ENCODE measurements at regions not wholly inside any gene's neighbourhood (a gene's known extent, or its start where the extent isn't known, plus 50 kb on each side); places are given as distances from the start of the nearest gene placed in this dataset.

- no peaks in the 10 kb centered on the region for H3K79me2 ChIP-seq (ENCODE audit: control insufficient read depth in 1 of 2, insufficient read depth in 2 of 2, low read length in 2 of 2)
- WGBS, 2 experiments (ENCODE audit: extremely low coverage in 1 of 2, insufficient coverage in 1 of 2, insufficient read length in 1 of 2, insufficient replicate concordance in 2 of 2, low coverage in 1 of 2, low lambda C conversion rate in 2 of 2, missing lambda C conversion rate in 1 of 2): 91% methylated on average over 5 of the region's 5 CpGs; no CpG with 5 or more reads in 1 of the 2 experiments
- no peak overlapping the region for H3K14ac ChIP-seq (ENCODE audit: insufficient read length)
- no peak overlapping the region for H2BK120ac ChIP-seq (replicated peaks; ENCODE audit: low read depth, low read length)
- H2AK5ac ChIP-seq (ENCODE audit: low read depth, low read length): no peak overlapping the region
- TF ChIP-seq CTBP2 (IDR thresholded peaks at IDR 0.05; ENCODE audit: borderline replicate concordance, insufficient read depth, insufficient read length, low read length) (no peak), NANOG (IDR thresholded peaks at IDR 0.05; ENCODE audit: insufficient read depth, low read depth, low read length, poor library complexity, severe bottlenecking) (no peak), JUND (IDR thresholded peaks at IDR 0.05; ENCODE audit: low read length) (no peak), USF2 (IDR thresholded peaks at IDR 0.05; ENCODE audit: low read length) (no peak), EZH2 (IDR thresholded peaks at IDR 0.05; ENCODE audit: low read depth, low read length, severe bottlenecking) (no peak), MAX (IDR thresholded peaks at IDR 0.05) (no peak), ASH2L (IDR thresholded peaks at IDR 0.05; ENCODE audit: low read length) (no peak), SUZ12 (IDR thresholded peaks at IDR 0.05; ENCODE audit: low read length) (no peak), ZNF274 (IDR thresholded peaks at IDR 0.05; ENCODE audit: borderline replicate concordance, extremely low read depth, low read length) (no peak)
- FAIRE-seq (no peak), DNase-seq (ENCODE audit: low read depth in 1 of 2, low spot score in 2 of 2) (no peak)
- H3K4me2 ChIP-seq (ENCODE audit: insufficient read depth in 1 of 2, low read depth in 2 of 2, low read length in 2 of 2): no peak overlapping the region
- H4K8ac ChIP-seq (ENCODE audit: extremely low read depth, insufficient read depth, low read length): no peak overlapping the region
- H2BK20ac ChIP-seq (ENCODE audit: low read length): no peak overlapping the region
- H3K36me3 ChIP-seq (ENCODE audit: control insufficient read depth in 2 of 4, insufficient read depth in 4 of 4, low read length in 3 of 4): no peaks in the 10 kb centered on the region
- H3K23ac ChIP-seq (ENCODE audit: insufficient read length): no peak overlapping the region
- no peaks in the 10 kb centered on the region for H3K4me1 ChIP-seq (replicated peaks in 1 of 4; ENCODE audit: control insufficient read depth in 3 of 4, insufficient read depth in 4 of 4, low read length in 3 of 4)
- CTCF ChIA-PET (ENCODE audit: partially characterized antibody): interaction anchor here (0.7 kb wide), 1 partner anchor 59 kb away, joined by 3 read pairs; no protein-coding TSS in a partner anchor
- no peak overlapping the region for H3K27ac ChIP-seq (ENCODE audit: low read depth, low read length)
- H2BK12ac ChIP-seq (ENCODE audit: low read depth, low read length): no peak overlapping the region
- H3K23me2 ChIP-seq (ENCODE audit: low read depth, low read length): no peaks in the 10 kb centered on the region
- POLR2A ChIA-PET (ENCODE audit: partially characterized antibody): no interaction called here
- H3K4ac ChIP-seq (replicated peaks; ENCODE audit: insufficient read length, low read depth, low read length): no peak overlapping the region
- H3K18ac ChIP-seq (ENCODE audit: extremely low read depth, low read length): no peak overlapping the region
- H2BK5ac ChIP-seq (ENCODE audit: low read depth, low read length): no peak overlapping the region
- H4K91ac ChIP-seq (replicated peaks; ENCODE audit: insufficient read length, low read length): no peak overlapping the region
- H3K4me3 ChIP-seq (ENCODE audit: extremely low read depth in 1 of 4, insufficient read depth in 2 of 4, low read depth in 3 of 4, low read length in 4 of 4): no peak overlapping the region
- H4K5ac ChIP-seq (ENCODE audit: insufficient read length, low read depth, low read length): no peak overlapping the region
- H2AFZ ChIP-seq (ENCODE audit: low read length): no peak overlapping the region
- H3K9ac ChIP-seq (replicated peaks in 1 of 4; ENCODE audit: extremely low read depth in 1 of 4, low read depth in 3 of 4, low read length in 3 of 4): no peak overlapping the region
- H3K79me1 ChIP-seq (ENCODE audit: low read depth, low read length): no peaks in the 10 kb centered on the region
- no peak overlapping the region for H3K56ac ChIP-seq (replicated peaks; ENCODE audit: insufficient read length, low read depth, low read length)
- no peaks in the 10 kb centered on the region for H3K27me3 ChIP-seq (replicated peaks in 1 of 4; ENCODE audit: control insufficient read depth in 3 of 4, extremely low read depth in 1 of 4, insufficient read depth in 3 of 4, low read length in 3 of 4)
- H3K9me3 ChIP-seq (ENCODE audit: insufficient read depth in 2 of 2, low read depth in 1 of 2, low read length in 1 of 2): peaks cover 0 to 4% of the 10 kb centered on the region in 2 experiments; a peak in 1 of 4 replicates
- no peak overlapping the region for H2BK15ac ChIP-seq (ENCODE audit: low read length)
- H4K20me1 ChIP-seq (replicated peaks in 1 of 2; ENCODE audit: control insufficient read depth in 1 of 2, insufficient read depth in 2 of 2, low read length in 2 of 2): no peaks in the 10 kb centered on the region
These were observed 228.9 kb downstream of the TTC8 start for GRCh38 chr14:89053303-89053702.

Measured in H1 (cell line).